Body of pancreas (tissue), 4 donors: ENCODE measurements at regions not wholly inside any gene's neighbourhood (a gene's known extent, or its start where the extent isn't known, plus 50 kb on each side); places are given as distances from the start of the nearest gene placed in this dataset.

ENCODE experiments used
- CTCF ChIP-seq, 7 experiments: fragments of 450-650 bp in 4 of 7; fragments of 200-600 bp in 3 of 7; sonication (generic) in 3 of 7; IDR thresholded peaks; one replicate each; pipeline ENCODE4 v1.5.1; 2016 to 2019; ENCODE audit warnings: antibody characterized with exemption in 7 of 7
- POLR2A ChIP-seq, 3 donors: fragments of 450-650 bp; IDR thresholded peaks; one replicate each; pipeline ENCODE4 v1.6.1; 2016; ENCODE audit warnings: antibody characterized with exemption in 3 of 3, mild to moderate bottlenecking in 2 of 3

GRCh38 chr3:75118779-75119178 lies 504.3 kb upstream of the CNTN3 start:
- TF ChIP-seq CTCF (IDR thresholded peaks at IDR 0.05): no peak
- TF ChIP-seq POLR2A (IDR thresholded peaks at IDR 0.05): no peak
